HG03064 (cell line): ENCODE measurements at regions not wholly inside any gene's neighbourhood (a gene's known extent, or its start where the extent isn't known, plus 50 kb on each side); places are given as distances from the start of the nearest gene placed in this dataset.
"Not testable (repeated sequence)": the region's sequence is repeated elsewhere in the genome, so short reads cannot be mapped to it uniquely, and the experiment has no call there.

ENCODE experiments used
- ATAC-seq: cut with Tn5 transposase; IDR thresholded peaks from one replicate; pipeline ENCODE4 v1.9.1; 2021; ENCODE audit warnings: low read depth; ENCODE audit not compliant: unreplicated experiment

DNA sequence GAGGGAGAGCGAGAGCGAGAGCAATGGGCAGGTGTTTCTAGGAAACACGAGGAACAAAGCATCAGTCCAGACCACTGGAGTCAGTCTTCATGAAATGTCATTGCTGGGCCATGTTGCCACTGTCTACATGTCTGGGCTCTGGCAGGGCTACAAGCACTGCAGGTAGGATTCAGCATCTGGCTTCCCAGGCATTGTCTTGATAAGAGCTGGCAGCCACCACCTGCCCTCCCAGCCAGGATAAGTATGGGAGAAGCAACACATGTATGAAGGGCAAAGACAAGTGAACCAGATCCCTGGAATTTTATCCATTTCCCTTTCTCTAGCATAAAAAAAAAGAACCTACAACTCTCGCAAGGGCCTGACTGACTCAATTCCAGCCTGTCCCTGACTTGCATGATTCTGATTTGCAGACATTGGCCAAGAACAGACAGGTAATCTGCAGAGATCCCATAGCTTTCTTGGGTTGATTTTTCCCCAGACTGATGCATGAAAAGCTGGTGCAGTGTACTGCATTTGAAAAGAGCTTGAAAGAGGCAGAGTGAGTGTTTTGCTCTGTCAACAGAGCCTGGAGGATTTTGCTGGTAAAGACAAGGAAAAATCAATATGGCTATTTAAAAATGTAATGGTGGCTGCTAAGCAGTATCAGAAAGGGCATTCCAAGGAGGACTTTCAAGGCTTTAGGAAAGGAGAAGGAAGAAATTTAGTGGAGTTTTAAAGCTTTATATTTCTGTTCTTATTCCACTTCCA is 157.2 kb upstream of the MYRIP start:
- no peak for ATAC-seq

DNA sequence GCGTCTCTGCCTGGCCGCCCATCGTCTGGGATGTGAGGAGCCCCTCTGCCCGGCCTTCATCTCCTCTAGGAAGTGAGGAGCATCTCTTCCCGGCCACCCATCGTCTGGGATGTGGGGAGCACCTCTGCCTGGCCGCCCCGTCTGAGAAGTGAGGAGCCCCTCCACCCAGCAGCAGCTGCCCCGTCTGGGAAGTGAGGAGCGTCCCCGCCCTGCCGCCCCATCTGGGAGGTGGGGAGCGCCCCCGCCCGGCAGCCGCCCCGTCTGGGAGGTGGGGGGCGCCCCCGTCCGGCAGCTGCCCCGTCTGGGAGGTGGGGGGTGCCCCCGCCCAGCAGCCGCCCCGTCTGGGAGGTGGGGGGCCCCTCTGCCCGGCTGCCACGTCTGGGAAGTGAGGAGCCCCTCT is 153.7 kb upstream of the MYRIP start:
- ATAC-seq, result not testable (repeated sequence)

DNA sequence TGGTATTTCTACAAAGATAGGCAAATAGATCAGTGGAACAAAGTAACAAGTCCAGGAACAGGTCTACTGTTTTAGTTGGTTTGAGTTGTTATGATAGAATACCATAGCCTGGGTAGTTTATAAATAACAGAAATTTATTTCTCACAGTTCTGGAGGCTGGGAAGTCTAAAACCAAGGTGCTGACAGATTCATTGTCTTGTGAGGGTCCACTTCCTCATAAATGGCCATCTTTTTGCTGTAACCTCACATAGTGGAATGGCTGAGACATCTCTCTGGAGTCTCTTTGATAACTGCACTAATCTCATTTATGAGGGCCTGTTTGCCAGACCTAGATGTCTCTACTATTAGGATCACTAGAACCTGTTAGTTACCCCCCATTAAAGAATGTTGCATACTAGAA is 152.3 kb upstream of the MYRIP start:
- ATAC-seq, result no peak

DNA sequence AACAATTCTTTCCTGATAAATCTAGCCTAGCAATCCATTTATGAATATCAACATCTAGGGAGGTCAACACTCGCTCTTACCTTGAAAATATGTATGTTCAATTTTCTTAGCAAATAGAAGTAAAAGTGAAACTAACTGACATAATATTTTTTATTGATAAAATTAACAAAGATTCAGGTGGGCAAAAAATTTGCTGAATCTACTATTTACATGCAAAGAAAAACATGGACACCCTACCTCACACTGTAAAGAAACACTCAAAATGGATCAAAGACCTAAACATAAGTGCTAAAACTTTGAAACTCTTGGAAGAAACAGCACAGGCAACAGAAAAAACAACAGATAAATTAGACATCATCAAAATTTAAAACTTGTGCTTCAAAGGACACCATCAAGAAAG is 151.6 kb upstream of the MYRIP start:
- no peak for ATAC-seq

DNA sequence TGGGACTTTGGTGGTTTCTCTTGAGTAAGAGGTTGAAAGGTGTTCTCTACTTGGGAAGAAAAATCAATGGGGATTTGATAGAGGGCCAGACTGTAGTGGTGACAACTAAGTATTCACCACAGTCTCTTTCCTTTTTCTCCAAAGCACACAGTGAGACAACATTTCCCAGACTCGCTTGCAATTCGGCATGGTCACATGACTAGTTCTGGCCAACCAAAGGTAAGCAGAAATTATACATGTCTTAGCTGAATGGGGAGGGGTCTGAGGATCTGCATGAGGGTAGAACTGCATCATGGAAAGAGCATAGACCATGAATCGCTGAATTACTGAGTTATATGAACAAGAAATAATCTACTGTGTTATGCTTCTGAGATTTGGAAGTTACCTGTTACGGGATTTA is 144.5 kb upstream of the MYRIP start:
- no peak for ATAC-seq

DNA sequence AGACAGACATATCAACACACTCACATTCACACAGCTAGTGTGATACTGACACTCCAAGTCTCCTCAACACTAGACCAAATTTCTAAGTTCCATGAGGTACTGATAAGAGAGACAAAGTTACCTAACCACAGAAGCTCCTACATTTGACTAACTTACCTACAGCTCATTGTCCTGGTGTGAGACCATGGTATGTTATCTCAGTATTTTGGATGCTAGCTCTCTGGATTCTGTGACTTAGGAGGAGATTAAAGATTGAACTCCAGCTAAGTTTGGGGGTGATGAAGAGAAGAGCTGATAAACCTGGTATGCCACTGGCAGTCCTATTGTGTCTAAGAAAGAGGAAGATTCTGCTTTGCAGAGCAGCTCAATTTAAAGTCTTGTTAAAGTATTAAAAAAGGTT is 144.0 kb upstream of the MYRIP start:
- no peak for ATAC-seq

DNA sequence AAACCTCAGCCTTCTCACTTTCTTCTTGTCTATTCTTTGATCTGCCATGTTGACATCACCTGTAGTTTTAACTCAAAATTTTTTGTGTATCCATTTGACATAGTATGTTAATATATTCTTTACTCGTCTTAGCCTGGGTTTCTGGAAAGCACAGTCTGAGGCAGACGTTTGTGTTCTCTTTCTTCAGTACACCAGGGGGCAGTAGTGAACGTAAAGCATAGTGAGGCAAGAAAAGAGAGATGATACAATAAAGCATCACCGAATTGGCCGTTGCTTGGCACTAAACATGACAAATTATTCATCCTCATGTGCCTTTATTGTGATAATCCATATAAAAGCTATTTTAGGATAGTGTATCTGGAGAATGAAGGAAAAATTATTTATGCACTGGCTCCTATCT is 141.0 kb upstream of the MYRIP start:
- no peak for ATAC-seq

DNA sequence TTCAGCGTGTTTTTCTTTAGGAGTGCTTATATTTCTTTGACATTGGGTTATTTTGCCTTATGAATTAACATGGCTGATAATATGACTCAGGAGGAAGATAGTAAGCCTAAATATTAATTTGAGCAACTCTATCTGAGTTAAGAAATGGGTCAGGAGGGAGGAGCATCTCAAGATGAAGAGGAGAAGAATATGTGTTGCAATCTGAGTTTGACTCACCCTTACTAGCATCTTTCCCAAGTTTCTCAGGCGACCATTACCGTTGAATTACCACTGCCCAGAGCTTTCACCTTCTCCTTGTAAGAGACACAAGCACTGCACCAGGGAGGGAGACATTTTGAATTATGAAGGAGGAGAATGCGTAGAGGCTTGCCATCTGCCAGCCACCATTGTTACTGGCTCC is 138.3 kb upstream of the MYRIP start:
- no peak for ATAC-seq

DNA sequence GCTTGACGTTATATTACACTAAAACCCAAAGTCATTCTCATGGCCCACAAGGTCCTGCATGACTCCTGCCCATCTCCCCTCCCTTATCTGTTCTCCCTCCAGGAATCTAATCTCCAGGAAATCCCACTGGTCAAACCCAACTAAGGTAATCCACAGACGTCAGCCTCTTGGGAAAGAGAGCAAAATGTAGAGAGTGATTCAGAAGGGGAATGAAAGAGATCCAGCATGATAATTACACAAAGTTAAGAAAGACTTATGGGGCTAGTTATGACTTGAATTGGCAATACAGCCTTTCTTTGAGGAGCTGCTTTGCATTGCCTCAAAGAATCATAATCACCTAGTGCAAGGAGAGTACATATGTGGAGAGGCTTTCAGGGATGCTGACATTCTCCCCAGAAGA is 137.8 kb upstream of the MYRIP start:
- ATAC-seq, result no peak

DNA sequence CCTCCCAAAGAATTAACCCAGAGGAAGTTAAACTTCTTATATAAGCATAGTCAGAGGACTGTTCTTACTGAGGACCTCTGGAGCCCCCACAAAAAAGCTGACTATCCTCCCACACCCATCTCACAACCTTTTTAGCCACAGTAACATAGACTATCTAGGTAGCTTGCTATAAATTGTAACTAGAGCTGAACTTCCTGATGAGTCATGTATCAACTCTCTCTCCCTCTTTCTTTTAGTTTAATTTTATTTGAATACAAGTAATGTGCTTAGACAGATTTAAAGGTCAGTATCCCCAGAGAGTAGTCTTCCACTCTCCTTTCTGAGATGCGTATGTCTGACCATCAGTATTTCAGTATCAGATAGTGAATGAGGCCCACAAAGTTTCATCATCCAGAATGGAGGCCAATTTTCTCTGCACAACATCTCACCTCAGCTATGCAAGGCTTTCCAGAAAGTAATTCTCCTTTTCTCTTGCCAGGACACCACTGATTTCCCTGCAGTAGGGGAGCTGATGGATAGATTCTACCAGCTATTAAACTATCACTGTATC is 104.0 kb upstream of the MYRIP start:
- ATAC-seq, result no peak

DNA sequence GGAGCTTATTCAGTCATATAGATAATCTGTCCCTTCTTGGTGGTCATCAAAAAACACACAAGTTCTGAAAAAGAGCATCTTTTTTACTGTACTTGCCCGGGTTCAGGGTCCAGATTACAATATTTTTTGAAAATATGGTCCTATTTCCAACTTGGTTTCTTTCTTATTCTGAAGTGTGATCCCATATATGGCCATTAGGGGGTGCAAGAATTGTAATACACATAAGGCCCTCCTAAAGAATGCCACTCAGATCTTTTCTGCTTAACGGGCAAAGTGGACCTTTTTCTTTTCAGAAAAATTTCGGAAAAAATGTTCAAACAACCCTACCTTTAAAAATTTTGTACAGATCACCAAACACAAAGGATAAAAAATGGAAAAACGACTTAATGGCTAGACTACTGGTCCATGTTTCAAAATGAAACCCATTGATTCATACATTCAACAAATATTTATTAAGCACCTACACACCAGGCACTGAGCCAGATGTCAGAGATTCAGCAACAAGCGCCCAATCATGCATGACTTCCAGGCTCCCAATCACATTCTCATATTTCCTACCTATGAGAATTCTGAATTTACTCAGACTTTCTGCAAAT is 102.0 kb upstream of the MYRIP start:
- ATAC-seq, result no peak

DNA sequence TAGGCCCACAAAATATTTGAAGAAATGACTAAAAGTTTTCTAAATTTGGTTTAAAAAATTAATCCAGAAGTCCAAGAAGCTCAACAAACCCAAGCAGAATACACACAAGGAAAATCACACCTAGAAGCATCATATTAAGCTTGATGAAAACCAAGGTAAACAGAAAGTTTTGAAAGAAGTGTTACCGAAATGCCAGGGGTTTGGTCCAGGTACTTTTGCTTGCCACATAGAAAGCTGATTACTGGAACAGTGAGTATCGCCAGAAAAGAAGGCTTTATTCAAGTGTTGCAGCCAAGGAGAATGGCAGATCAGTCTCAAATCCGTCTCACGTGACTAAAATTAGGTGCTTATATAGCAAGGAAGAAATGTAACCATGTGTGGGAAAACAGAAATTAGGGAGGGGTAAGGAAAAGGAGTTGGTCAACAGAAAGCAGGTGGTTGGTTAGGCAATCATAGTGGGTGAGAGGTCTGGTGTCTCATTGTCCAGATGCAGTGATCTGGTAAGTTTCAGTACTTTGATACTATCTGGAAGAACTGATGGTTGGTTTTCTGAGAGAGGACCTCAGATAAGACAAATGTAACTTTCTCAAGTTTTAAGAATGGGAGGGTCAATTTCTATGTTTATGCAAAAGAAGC is 96.9 kb upstream of the MYRIP start:
- no peak for ATAC-seq

DNA sequence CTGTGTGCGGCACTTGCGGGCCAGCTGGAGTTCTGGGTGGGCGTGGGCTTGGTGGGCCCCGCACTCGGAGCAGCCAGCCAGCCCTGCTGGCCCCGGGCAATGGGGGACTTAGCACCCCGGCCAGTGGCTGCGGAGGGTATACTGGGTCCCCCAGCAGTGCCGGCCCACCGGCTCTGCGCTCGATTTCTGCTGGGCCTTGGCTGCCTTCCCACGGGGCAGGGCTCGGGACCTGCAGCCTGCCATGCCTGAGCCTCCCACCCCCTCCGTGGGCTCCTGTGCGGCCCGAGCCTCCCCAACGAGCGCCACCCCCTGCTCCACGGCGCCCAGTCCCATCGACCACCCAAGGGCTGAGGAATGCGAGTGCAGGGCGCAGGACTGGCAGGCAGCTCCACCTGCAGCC is 96.1 kb upstream of the MYRIP start:
- ATAC-seq, result not testable (repeated sequence)

DNA sequence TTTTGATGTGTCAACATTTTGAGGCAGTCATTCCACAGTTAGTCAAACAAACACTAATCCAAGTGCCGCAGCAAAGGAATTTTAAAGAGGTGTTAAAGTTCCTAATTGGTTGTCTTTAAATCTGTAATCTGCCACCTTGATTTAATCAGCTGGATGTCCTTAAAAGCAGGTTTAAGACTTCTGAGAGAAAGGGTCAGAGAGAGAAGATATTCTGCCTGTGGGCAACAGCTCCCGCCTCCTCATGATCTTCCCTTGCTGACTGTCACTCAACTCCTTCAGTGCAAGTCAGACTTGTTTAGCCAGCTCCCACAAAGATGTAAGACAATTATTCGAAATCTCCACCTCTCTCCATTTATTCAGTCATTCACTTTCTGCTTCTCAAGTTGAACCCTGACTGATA is 92.6 kb upstream of the MYRIP start:
- no peak for ATAC-seq

DNA sequence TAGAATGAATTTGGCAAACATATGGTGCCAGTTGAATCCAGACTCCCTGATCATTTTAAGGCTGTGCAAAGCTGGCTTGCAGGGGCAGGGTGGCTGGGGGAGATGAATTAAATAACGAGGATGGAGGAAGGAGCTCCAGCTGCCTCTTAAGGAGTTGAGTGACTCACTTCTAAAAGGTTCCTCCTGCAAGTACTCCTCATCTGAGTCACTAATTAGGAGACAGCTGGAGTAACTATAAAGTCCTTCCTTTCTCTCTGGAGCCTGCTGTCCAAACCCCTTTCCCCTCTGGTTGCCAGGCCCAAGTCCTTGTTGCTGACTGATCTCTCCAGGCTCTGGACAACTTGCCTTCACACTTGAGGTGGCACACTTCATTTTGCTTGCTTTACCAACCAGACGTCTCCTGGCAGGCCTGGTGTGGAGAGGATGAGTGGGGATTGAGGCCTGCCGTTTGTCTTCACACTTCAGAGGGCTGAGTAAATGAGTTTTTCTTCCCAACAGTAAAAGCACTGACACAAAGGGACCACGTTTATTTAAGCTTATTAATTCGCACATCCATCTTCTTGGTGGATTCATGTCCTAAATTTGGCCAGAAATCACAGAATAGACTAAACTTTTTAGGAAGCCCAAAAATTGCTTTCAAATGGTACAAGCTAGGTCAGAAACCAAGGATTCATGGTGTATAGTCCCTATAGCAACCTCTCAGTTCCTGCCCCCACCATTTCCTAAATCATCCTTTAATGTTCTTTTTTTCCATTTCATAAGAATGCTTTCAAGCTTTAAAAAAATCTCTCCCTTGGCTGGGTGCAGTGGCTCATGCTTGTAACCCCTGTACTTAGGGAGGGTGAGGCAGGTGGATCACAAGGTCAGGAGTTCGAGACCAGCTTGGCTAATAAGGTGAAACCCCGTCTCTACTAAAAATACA is 90.5 kb upstream of the MYRIP start:
- no peak for ATAC-seq

DNA sequence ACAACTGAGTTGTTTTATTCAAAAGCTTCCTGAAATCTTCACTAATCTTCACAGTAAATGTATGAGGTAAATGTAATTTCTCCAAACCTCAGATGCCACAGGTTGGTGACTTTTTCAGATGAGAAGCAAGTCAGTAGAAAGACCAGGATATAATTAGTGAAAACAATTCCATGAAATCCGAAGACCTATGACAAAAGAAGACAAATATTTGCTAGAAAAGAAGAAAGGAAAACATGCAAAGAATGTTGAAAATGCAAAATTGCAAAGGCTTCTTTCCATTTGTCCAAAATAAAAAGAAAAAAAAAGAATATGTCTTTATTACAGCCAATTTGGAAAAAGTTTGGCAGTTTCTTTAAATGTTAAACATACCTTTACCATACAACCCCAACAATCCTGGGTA is 88.3 kb upstream of the MYRIP start:
- ATAC-seq, result no peak

DNA sequence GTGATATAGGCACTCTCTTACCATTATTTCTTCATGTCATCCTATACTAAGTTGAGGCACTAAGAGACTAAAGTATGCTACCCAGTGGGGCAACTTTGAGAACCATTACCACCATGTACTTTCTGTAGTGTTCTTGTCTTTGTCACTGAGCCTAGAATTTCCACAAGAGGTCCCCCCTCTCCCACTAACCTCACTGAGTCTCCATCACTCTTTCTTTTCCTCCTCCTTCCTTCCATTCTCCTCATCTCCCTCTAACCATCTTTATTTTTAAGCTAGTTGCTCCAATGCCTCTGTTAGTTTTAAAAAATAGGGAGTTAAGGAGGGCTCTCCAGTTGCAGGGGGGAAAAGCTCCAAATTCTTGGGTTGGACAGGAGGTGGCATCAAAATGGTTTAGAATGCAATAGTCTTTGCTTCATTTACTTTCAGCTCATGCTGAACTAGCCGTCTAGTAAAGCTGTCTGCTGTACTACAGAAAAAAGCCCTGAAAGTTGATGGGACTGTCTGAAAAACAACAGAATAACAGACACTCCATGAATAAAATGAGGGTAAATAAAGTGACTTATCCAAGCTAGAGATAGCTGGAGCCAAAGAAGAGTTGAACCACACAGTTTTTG is 85.1 kb upstream of the MYRIP start:
- no peak for ATAC-seq

DNA sequence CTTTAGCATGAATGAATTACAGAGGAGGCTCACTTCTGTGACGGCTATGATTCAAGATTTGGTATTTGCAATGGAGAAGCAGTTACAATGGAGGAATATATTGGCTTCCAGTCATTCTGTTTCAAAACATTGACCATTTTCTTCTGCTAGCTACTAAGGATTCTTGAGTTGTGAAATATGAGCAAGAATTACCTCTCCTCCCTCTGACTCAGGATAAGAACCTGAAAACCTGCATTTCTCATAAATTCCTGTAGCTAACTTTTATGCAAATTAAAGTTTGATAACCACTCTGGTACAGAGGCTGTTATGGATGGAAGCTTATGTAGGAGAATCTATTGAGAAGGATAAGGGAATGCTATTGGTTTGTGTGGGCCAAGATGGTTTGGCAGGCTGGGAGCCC is 84.1 kb upstream of the MYRIP start:
- ATAC-seq, result no peak

DNA sequence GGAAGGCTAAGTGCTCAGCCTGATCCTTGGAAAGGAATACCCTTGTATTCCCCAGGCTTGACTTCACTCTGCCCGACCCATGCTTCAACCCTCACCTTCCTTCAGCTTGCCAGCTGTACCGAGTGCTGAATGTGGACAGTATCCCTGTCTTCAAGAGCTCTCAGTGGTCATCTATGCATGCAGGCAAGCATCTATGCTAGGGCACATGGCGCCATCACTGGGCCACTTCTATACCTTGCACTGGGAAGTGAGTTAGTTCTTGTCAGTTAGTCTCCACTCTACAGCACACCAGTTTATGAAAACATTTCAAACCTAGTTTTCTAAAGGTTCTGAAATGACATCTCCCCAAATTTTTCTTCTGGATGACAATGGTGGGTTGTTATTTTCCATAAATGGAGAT is 82.0 kb upstream of the MYRIP start:
- no peak for ATAC-seq

DNA sequence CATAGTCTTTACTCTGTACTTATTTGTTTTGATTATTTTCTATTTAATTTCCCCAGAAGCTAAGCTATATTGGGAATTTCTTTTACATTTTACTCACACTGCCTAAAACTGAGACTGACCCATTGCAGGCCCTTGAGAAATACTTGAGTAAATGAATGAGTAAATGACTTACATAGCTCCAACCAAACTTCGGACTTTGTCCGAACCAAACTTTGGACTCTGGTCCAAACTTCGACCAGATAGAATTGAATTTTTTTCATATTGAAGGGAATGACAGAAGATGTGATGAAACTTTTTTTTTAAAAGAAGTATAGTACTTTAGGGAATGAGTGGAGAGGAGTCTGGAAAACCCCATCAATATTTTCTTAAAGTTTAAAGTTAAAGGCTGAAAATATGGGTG is 75.6 kb upstream of the MYRIP start:
- ATAC-seq, result no peak
